Prostate gland (tissue), 2 donors: ENCODE measurements at regions not wholly inside any gene's neighbourhood (a gene's known extent, or its start where the extent isn't known, plus 50 kb on each side); places are given as distances from the start of the nearest gene placed in this dataset.

Source experiments
- DNase-seq: peaks from one replicate; pipeline ENCODE4 v3.0.0-alpha.2; 2019; ENCODE audit warnings: low spot score
- H3K27ac ChIP-seq, 2 donors: fragments of 200-600 bp; sonication (generic); 2 replicates each; pipeline ENCODE4 v1.5.1; 2017 to 2019
- H3K27me3 ChIP-seq: fragments of 200-600 bp; sonication (generic); replicated peaks from 2 replicates; pipeline ENCODE4 v1.5.1; 2019; ENCODE audit not compliant: insufficient read depth
- H3K36me3 ChIP-seq, 2 donors: fragments of 200-600 bp; sonication (generic); 1 replicate in 1 of 2; 2 replicates in 1 of 2; pipeline versions ENCODE4 v1.5.1 to v1.8.1; 2017 to 2019
- H3K4me1 ChIP-seq: fragments of 200-600 bp; sonication (generic); replicated peaks from 2 replicates; pipeline ENCODE4 v1.5.1; 2019
- H3K4me3 ChIP-seq, 2 donors: fragments of 200-600 bp; sonication (generic); 2 replicates each; pipeline ENCODE4 v1.5.1; 2017 to 2019
- H3K9me3 ChIP-seq: fragments of 200-600 bp; sonication (generic); 2 replicates; pipeline ENCODE4 v1.5.1; 2017
- POLR2A ChIP-seq: fragments of 450-650 bp; IDR thresholded peaks from one replicate; pipeline ENCODE4 v1.6.1; 2016; ENCODE audit warnings: antibody characterized with exemption, mild to moderate bottlenecking
- POLR2AphosphoS5 ChIP-seq: sonication (generic); formaldehyde crosslinking; IDR thresholded peaks from one replicate; pipeline ENCODE4 v1.6.1; 2017; ENCODE audit warnings: antibody characterized with exemption
- WGBS: methylation state at CpG from one replicate; pipeline ENCODE4 v1.1.5; 2018; 5-methylcytosine and 5-hydroxymethylcytosine counted together
- intact Hi-C: fragments of 100-400 bp; cut with DNase I; formaldehyde crosslinking; loops from one replicate; pipeline ENCODE4 v1.14.2; 2022
- TF ChIP-seq, protein P1 (sequence below), 4 experiments: fragments of 200-600 bp in 2 of 4; fragments of 450-650 bp in 2 of 4; sonication (generic) in 2 of 4; IDR thresholded peaks; 1 replicate in 3 of 4; 2 replicates in 1 of 4; pipeline ENCODE4 v1.5.1; 2016 to 2019; ENCODE audit warnings: antibody characterized with exemption in 4 of 4, mild to moderate bottlenecking in 2 of 4, moderate library complexity in 2 of 4

GRCh38 chr6:113513086-113513485 lies 344.1 kb upstream of the MARCKS start:
- TF ChIP-seq, protein P1, sequence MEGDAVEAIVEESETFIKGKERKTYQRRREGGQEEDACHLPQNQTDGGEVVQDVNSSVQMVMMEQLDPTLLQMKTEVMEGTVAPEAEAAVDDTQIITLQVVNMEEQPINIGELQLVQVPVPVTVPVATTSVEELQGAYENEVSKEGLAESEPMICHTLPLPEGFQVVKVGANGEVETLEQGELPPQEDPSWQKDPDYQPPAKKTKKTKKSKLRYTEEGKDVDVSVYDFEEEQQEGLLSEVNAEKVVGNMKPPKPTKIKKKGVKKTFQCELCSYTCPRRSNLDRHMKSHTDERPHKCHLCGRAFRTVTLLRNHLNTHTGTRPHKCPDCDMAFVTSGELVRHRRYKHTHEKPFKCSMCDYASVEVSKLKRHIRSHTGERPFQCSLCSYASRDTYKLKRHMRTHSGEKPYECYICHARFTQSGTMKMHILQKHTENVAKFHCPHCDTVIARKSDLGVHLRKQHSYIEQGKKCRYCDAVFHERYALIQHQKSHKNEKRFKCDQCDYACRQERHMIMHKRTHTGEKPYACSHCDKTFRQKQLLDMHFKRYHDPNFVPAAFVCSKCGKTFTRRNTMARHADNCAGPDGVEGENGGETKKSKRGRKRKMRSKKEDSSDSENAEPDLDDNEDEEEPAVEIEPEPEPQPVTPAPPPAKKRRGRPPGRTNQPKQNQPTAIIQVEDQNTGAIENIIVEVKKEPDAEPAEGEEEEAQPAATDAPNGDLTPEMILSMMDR (IDR thresholded peaks at IDR 0.05), result no peak
- TF ChIP-seq POLR2A (no peak), POLR2AphosphoS5 (no peak)
- no peaks in the 10 kb centered on the region for H3K4me1 ChIP-seq
- H3K36me3 ChIP-seq, result no peaks in the 10 kb centered on the region
- no peak overlapping the region for H3K27ac ChIP-seq
- no peaks in the 10 kb centered on the region for H3K27me3 ChIP-seq
- intact Hi-C loops, result no loop called here
- 91% methylated on average over 4 of the region's 4 CpGs for WGBS
- no peak for DNase-seq
- H3K9me3 ChIP-seq, result no peaks in the 10 kb centered on the region
- no peak overlapping the region for H3K4me3 ChIP-seq

GRCh38 chr6:113522376-113522775 lies 334.8 kb upstream of the MARCKS start:
- no peak for TF ChIP-seq POLR2A
- TF ChIP-seq, protein P1 (IDR thresholded peaks at IDR 0.05), result no peak
- TF ChIP-seq POLR2AphosphoS5, result no peak
- no peak for DNase-seq
- H3K27ac ChIP-seq, result no peak overlapping the region
- no peak overlapping the region for H3K4me3 ChIP-seq
- WGBS, result 100% methylated on average over 1 of the region's 1 CpG
- no peaks in the 10 kb centered on the region for H3K9me3 ChIP-seq
- intact Hi-C loops, result no loop called here
- no peaks in the 10 kb centered on the region for H3K36me3 ChIP-seq
- no peaks in the 10 kb centered on the region for H3K4me1 ChIP-seq
- no peaks in the 10 kb centered on the region for H3K27me3 ChIP-seq

GRCh38 chr6:113524826-113525225 lies 332.3 kb upstream of the MARCKS start:
- intact Hi-C loops, result no loop called here
- TF ChIP-seq POLR2AphosphoS5, result no peak
- TF ChIP-seq, protein P1 (IDR thresholded peaks at IDR 0.05), result no peak
- no peak for TF ChIP-seq POLR2A
- WGBS, result 57% methylated on average over 1 of the region's 1 CpG

GRCh38 chr6:113526553-113526952 lies 330.6 kb upstream of the MARCKS start:
- no peaks in the 10 kb centered on the region for H3K36me3 ChIP-seq
- H3K4me3 ChIP-seq, result no peak overlapping the region
- intact Hi-C loops, result no loop called here
- no peaks in the 10 kb centered on the region for H3K27me3 ChIP-seq
- WGBS, result 40% methylated on average over 1 of the region's 1 CpG
- H3K4me1 ChIP-seq, result no peaks in the 10 kb centered on the region
- peak; percentile 19 for DNase-seq
- TF ChIP-seq, protein P1 (IDR thresholded peaks at IDR 0.05), result no peak
- TF ChIP-seq POLR2AphosphoS5, result peak; percentile 36
- no peak overlapping the region for H3K27ac ChIP-seq
- no peaks in the 10 kb centered on the region for H3K9me3 ChIP-seq

More at GRCh38 chr6:113524826-113525225, 332.3 kb upstream of the MARCKS start:
- no peaks in the 10 kb centered on the region for H3K27me3 ChIP-seq
- no peaks in the 10 kb centered on the region for H3K4me1 ChIP-seq
- DNase-seq, result no peak
- no peaks in the 10 kb centered on the region for H3K36me3 ChIP-seq
- H3K4me3 ChIP-seq, result no peak overlapping the region
- H3K27ac ChIP-seq, result no peak overlapping the region
- H3K9me3 ChIP-seq, result no peaks in the 10 kb centered on the region

DNA sequence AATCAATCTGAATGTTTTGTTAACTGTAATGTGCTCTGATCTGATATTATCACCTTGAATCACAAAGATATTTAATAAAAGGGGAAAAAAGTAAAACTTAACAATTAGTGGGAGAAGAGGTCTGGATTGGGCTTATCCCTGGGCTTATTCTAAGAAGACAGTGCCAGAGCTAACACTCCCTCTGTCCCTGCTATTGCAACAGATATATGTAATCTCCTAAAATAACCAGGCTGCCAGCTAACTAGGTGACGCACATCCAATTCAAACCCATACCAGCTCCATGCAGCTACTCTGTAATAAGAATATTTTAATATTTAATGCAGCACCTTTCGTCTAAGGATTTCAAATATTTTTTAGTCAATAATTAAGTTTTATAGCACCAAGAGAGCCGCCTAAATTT lies 330.1 kb upstream of the MARCKS start:
- Histone ChIP-seq H3K27ac (no peak overlapping the region), H3K4me3 (no peak overlapping the region), H3K9me3 (no peaks in the 10 kb centered on the region), H3K4me1 (no peaks in the 10 kb centered on the region), H3K27me3 (no peaks in the 10 kb centered on the region), H3K36me3 (no peaks in the 10 kb centered on the region)
- no peak for DNase-seq
- 90% methylated on average over 3 of the region's 3 CpGs for whole genome bisulfite sequencing
- intact Hi-C loops, result no loop called here
- TF ChIP-seq, protein P1 (IDR thresholded peaks at IDR 0.05), result no peak
- no peak for TF ChIP-seq POLR2AphosphoS5
- TF ChIP-seq POLR2A, result no peak
